Stimulated activated CD4-positive, alpha-beta T cell treated with anti-CD3 and anti-CD28 coated beads, Interleukin-4, amount 100 ng/mL, for 1 hour (primary cell): ENCODE measurements at regions not wholly inside any gene's neighbourhood (a gene's known extent, or its start where the extent isn't known, plus 50 kb on each side); places are given as distances from the start of the nearest gene placed in this dataset.

Source experiments
- DNase-seq: peaks from one replicate; pipeline ENCODE4 v3.0.0-alpha.2; 2020

GRCh38 chr2:23291239-23291638 is 93.7 kb upstream of the KLHL29 start:
- no peak for DNase-seq

- no peak for DNase-seq
Observed at GRCh38 chr2:23292024-23292423, 93.0 kb upstream of the KLHL29 start.

- DNase-seq, result no peak
Observed at GRCh38 chr2:23293063-23293462, 91.9 kb upstream of the KLHL29 start.

- DNase-seq, result no peak
Observed at GRCh38 chr2:23293731-23294130, 91.2 kb upstream of the KLHL29 start.

GRCh38 chr2:23294238-23294637 is 90.7 kb upstream of the KLHL29 start:
- DNase-seq, result no peak

- no peak for DNase-seq
Observed at GRCh38 chr2:23296691-23297090, 88.3 kb upstream of the KLHL29 start.

GRCh38 chr2:23297112-23297511 is 87.9 kb upstream of the KLHL29 start:
- DNase-seq, result no peak

GRCh38 chr2:23298551-23298950 is 86.4 kb upstream of the KLHL29 start:
- DNase-seq, result no peak

GRCh38 chr2:23299476-23300195 is 85.3 kb upstream of the KLHL29 start:
- no peak for DNase-seq

- no peak for DNase-seq
Observed at GRCh38 chr2:23301136-23301535, 83.8 kb upstream of the KLHL29 start.

GRCh38 chr2:23302591-23302990 is 82.4 kb upstream of the KLHL29 start:
- DNase-seq, result no peak

GRCh38 chr2:23306401-23306800 is 78.6 kb upstream of the KLHL29 start:
- no peak for DNase-seq

- no peak for DNase-seq
Observed at GRCh38 chr2:23311186-23311585, 73.8 kb upstream of the KLHL29 start.

GRCh38 chr2:23312996-23313606 is 71.9 kb upstream of the KLHL29 start:
- peak; percentile 25 for DNase-seq

- DNase-seq, result no peak
Observed at GRCh38 chr2:23314687-23315086, 70.3 kb upstream of the KLHL29 start.

- DNase-seq, result no peak
Observed at GRCh38 chr2:23320058-23320457, 64.9 kb upstream of the KLHL29 start.

- DNase-seq, result no peak
Observed at GRCh38 chr2:23321751-23322150, 63.2 kb upstream of the KLHL29 start.

- no peak for DNase-seq
Observed at GRCh38 chr2:23322567-23323197, 62.3 kb upstream of the KLHL29 start.

- no peak for DNase-seq
Observed at GRCh38 chr2:23323198-23323916, 61.6 kb upstream of the KLHL29 start.

- DNase-seq, result no peak
Observed at GRCh38 chr2:23323917-23324680, 60.9 kb upstream of the KLHL29 start.

- no peak for DNase-seq
Observed at GRCh38 chr2:23326330-23326729, 58.6 kb upstream of the KLHL29 start.

GRCh38 chr2:23327416-23327815 is 57.6 kb upstream of the KLHL29 start:
- DNase-seq, result no peak

GRCh38 chr2:23327887-23328286 is 57.1 kb upstream of the KLHL29 start:
- no peak for DNase-seq
